GM23338 (cell line): ENCODE measurements at regions not wholly inside any gene's neighbourhood (a gene's known extent, or its start where the extent isn't known, plus 50 kb on each side); places are given as distances from the start of the nearest gene placed in this dataset.

Experiments used
- ATAC-seq: fragments of 200-7000 bp; cut with Tn5 transposase; 3 replicates; pipeline ENCODE4 v1.9.1; 2020
- DNase-seq: peaks from one replicate; pipeline ENCODE4 v3.0.0-alpha.2; 2015; ENCODE audit warnings: low spot score
- H2AFZ ChIP-seq: fragments of 200-600 bp; sonication (generic); 2 replicates; pipeline ENCODE4 v1.8.0; 2016; ENCODE audit warnings: antibody characterized with exemption, mild to moderate bottlenecking, moderate library complexity
- H3F3A ChIP-seq: fragments of 200-600 bp; sonication (generic); replicated peaks from 2 replicates; pipeline ENCODE4 v1.8.0; 2017; ENCODE audit warnings: antibody characterized with exemption, mixed run types, low read depth
- H3K27ac ChIP-seq: fragments of 200-600 bp; sonication (generic); 2 replicates; pipeline ENCODE4 v1.6.1; 2016; ENCODE audit warnings: low read depth
- H3K27me3 ChIP-seq: fragments of 200-600 bp; sonication (generic); 2 replicates; pipeline ENCODE4 v1.8.0; 2016; ENCODE audit warnings: mild to moderate bottlenecking, mixed run types, moderate library complexity; ENCODE audit not compliant: insufficient read depth
- H3K36me3 ChIP-seq: fragments of 200-600 bp; sonication (generic); 2 replicates; pipeline ENCODE4 v1.8.0; 2016; ENCODE audit warnings: mild to moderate bottlenecking; ENCODE audit not compliant: insufficient read depth
- H3K4me1 ChIP-seq: fragments of 200-600 bp; sonication (generic); 2 replicates; pipeline ENCODE4 v1.8.0; 2016; ENCODE audit warnings: mild to moderate bottlenecking, moderate library complexity; ENCODE audit not compliant: insufficient read depth
- H3K4me2 ChIP-seq: fragments of 200-600 bp; sonication (generic); 2 replicates; pipeline ENCODE4 v1.7.1; 2017; ENCODE audit warnings: mixed run types
- H3K4me3 ChIP-seq: fragments of 200-600 bp; sonication (generic); 2 replicates; pipeline ENCODE4 v1.6.1; 2016; ENCODE audit warnings: mixed run types
- H3K79me2 ChIP-seq: fragments of 200-600 bp; sonication (generic); replicated peaks from 2 replicates; pipeline ENCODE4 v1.8.0; 2017; ENCODE audit warnings: mild to moderate bottlenecking; ENCODE audit not compliant: insufficient read depth
- H3K9me2 ChIP-seq: fragments of 200-600 bp; sonication (generic); 2 replicates; pipeline ENCODE4 v1.8.0; 2017; ENCODE audit not compliant: insufficient read depth
- H4K20me1 ChIP-seq: fragments of 200-600 bp; sonication (generic); replicated peaks from 2 replicates; pipeline ENCODE4 v1.8.0; 2017; ENCODE audit warnings: mild to moderate bottlenecking; ENCODE audit not compliant: insufficient read depth
- H3K27ac Mint-ChIP-seq: 2 replicates; pipeline ENCODE4 v1.8.0; 2020; ENCODE audit warnings: inconsistent platforms, mild to moderate bottlenecking, moderate library complexity, mixed read lengths
- H3K27me3 Mint-ChIP-seq: 3 replicates; pipeline ENCODE4 v1.8.0; 2022; ENCODE audit warnings: low read depth, mild to moderate bottlenecking, moderate library complexity, mixed read lengths, inconsistent platforms; ENCODE audit not compliant: insufficient read depth, poor library complexity
- H3K36me3 Mint-ChIP-seq: 3 replicates; pipeline ENCODE4 v1.8.0; 2021; ENCODE audit warnings: low read depth, mild to moderate bottlenecking, inconsistent platforms, moderate library complexity, mixed read lengths
- H3K4me1 Mint-ChIP-seq: 3 replicates; pipeline ENCODE4 v1.8.0; 2020; ENCODE audit warnings: mild to moderate bottlenecking, inconsistent platforms, mixed read lengths
- H3K4me3 Mint-ChIP-seq: 3 replicates; pipeline ENCODE4 v1.8.0; 2021; ENCODE audit warnings: moderate library complexity, mild to moderate bottlenecking, inconsistent platforms, mixed read lengths
- H3K9me3 Mint-ChIP-seq: 3 replicates; pipeline ENCODE4 v1.8.0; 2020; ENCODE audit warnings: moderate library complexity, mild to moderate bottlenecking, inconsistent platforms, mixed read lengths
- ETS1 ChIP-seq: IDR thresholded peaks from 2 replicates; pipeline ENCODE4 v1.6.1; 2016; ENCODE audit warnings: antibody characterized with exemption
- EZH2phosphoT487 ChIP-seq: fragments of 200-600 bp; sonication (generic); IDR thresholded peaks from one replicate; pipeline ENCODE4 v1.8.1; 2018; ENCODE audit warnings: antibody characterized with exemption; ENCODE audit not compliant: unreplicated experiment
- NANOG ChIP-seq: IDR thresholded peaks from 2 replicates; pipeline ENCODE4 v1.6.1; 2016; ENCODE audit warnings: antibody characterized with exemption, borderline replicate concordance
- POLR2AphosphoS5 ChIP-seq: IDR thresholded peaks from 2 replicates; pipeline ENCODE4 v1.6.1; 2016; ENCODE audit warnings: antibody characterized with exemption, low read depth
- REST ChIP-seq: IDR thresholded peaks from one replicate; pipeline ENCODE4 v1.6.1; 2018; ENCODE audit warnings: antibody characterized with exemption; ENCODE audit not compliant: unreplicated experiment
- STAT1 ChIP-seq: IDR thresholded peaks from one replicate; pipeline ENCODE4 v1.6.1; 2016; ENCODE audit warnings: antibody characterized with exemption; ENCODE audit not compliant: unreplicated experiment

GRCh38 chr11:30753504-30753903 is 167.4 kb upstream of the MPPED2 start:
- Histone ChIP-seq H3K9me2 (peaks cover 17% of the 10 kb centered on the region), H3K4me3 (no peak overlapping the region), H2AFZ (no peak overlapping the region), H4K20me1 (no peaks in the 10 kb centered on the region), H3F3A (no peaks in the 10 kb centered on the region), H3K27ac (no peak overlapping the region), H3K27me3 (no peaks in the 10 kb centered on the region), H3K36me3 (no peaks in the 10 kb centered on the region), H3K4me1 (peaks cover 25% of the 10 kb centered on the region), H3K79me2 (no peaks in the 10 kb centered on the region), H3K4me2 (no peak overlapping the region)
- Mint-ChIP-seq H3K27ac (no peak overlapping the region), H3K36me3 (peaks cover 3% of the 10 kb centered on the region; the same call in 2 of the 3 replicates), H3K4me1 (peaks cover 33% of the 10 kb centered on the region), H3K27me3 (no peaks in the 10 kb centered on the region), H3K9me3 (peaks cover 4% of the 10 kb centered on the region; the same call in 2 of the 3 replicates), H3K4me3 (no peak overlapping the region)
- TF ChIP-seq STAT1, result no peak
- DNase-seq (no peak), ATAC-seq (no peak)

- H3K4me3 Mint-ChIP-seq, result no peak overlapping the region
- peak overlapping the region; percentile 40; the same call in 1 of the 2 replicates for H3K27ac Mint-ChIP-seq
- H3K36me3 ChIP-seq, result no peaks in the 10 kb centered on the region
- H3K9me3 Mint-ChIP-seq, result peaks cover 11% of the 10 kb centered on the region
- H3K4me1 ChIP-seq, result peaks cover 35% of the 10 kb centered on the region
- H3F3A ChIP-seq, result no peaks in the 10 kb centered on the region
- peak overlapping the region; percentile 2 for H3K4me3 ChIP-seq
- peak overlapping the region; percentile 50 for H3K4me2 ChIP-seq
- TF ChIP-seq EZH2phosphoT487 (no peak), REST (no peak), ETS1 (peak; percentile 45; the same call in 1 of the 2 replicates), NANOG (peak; percentile 66), POLR2AphosphoS5 (peak; percentile 19; the same call in 1 of the 2 replicates)
- no peak overlapping the region for H2AFZ ChIP-seq
- H3K79me2 ChIP-seq, result no peaks in the 10 kb centered on the region
- no peaks in the 10 kb centered on the region for H3K27me3 ChIP-seq
- H3K9me2 ChIP-seq, result peaks cover 21% of the 10 kb centered on the region
- DNase-seq (peak; percentile 77), ATAC-seq (peak; percentile 92)
- no peak overlapping the region; the same call in 1 of the 2 replicates for H3K27ac ChIP-seq
- H4K20me1 ChIP-seq, result no peaks in the 10 kb centered on the region
- H3K4me1 Mint-ChIP-seq, result peaks cover 38% of the 10 kb centered on the region
- H3K36me3 Mint-ChIP-seq, result peaks cover 14% of the 10 kb centered on the region
- peaks cover 4% of the 10 kb centered on the region for H3K27me3 Mint-ChIP-seq
These were observed 163.1 kb upstream of the MPPED2 start for GRCh38 chr11:30749268-30749667.
